GM21619 (cell line): ENCODE measurements at regions not wholly inside any gene's neighbourhood (a gene's known extent, or its start where the extent isn't known, plus 50 kb on each side); places are given as distances from the start of the nearest gene placed in this dataset.
"Not testable (repeated sequence)": the region's sequence is repeated elsewhere in the genome, so short reads cannot be mapped to it uniquely, and the experiment has no call there.

ENCODE experiments used
- ATAC-seq: cut with Tn5 transposase; IDR thresholded peaks from one replicate; pipeline ENCODE4 v1.9.1; 2021; ENCODE audit not compliant: unreplicated experiment

- ATAC-seq, result not testable (repeated sequence)
These were observed 116.5 kb upstream of the PLGLB2 start for GRCh38 chr2:87631402-87631801.

GRCh38 chr2:87633287-87633963, 114.5 kb upstream of the PLGLB2 start:
- ATAC-seq, result not testable (repeated sequence)

- not testable (repeated sequence) for ATAC-seq
These were observed 113.8 kb upstream of the PLGLB2 start for GRCh38 chr2:87634106-87634505.

- ATAC-seq, result not testable (repeated sequence)
These were observed 112.8 kb upstream of the PLGLB2 start for GRCh38 chr2:87634971-87635650.

GRCh38 chr2:87636246-87636645, 111.6 kb upstream of the PLGLB2 start:
- not testable (repeated sequence) for ATAC-seq

GRCh38 chr2:87636735-87637134, 111.2 kb upstream of the PLGLB2 start:
- not testable (repeated sequence) for ATAC-seq

GRCh38 chr2:87637249-87637990, 110.5 kb upstream of the PLGLB2 start:
- not testable (repeated sequence) for ATAC-seq

GRCh38 chr2:87638114-87638807, 109.6 kb upstream of the PLGLB2 start:
- not testable (repeated sequence) for ATAC-seq

- ATAC-seq, result not testable (repeated sequence)
These were observed 109.0 kb upstream of the PLGLB2 start for GRCh38 chr2:87638872-87639271.

GRCh38 chr2:87639801-87640440, 108.0 kb upstream of the PLGLB2 start:
- not testable (repeated sequence) for ATAC-seq

- ATAC-seq, result not testable (repeated sequence)
These were observed 106.8 kb upstream of the PLGLB2 start for GRCh38 chr2:87640961-87641563.

- ATAC-seq, result not testable (repeated sequence)
These were observed 104.7 kb upstream of the PLGLB2 start for GRCh38 chr2:87643165-87643564.

- not testable (repeated sequence) for ATAC-seq
These were observed 100.0 kb upstream of the PLGLB2 start for GRCh38 chr2:87647737-87648498.

- ATAC-seq, result not testable (repeated sequence)
These were observed 99.1 kb upstream of the PLGLB2 start for GRCh38 chr2:87648815-87649214.

GRCh38 chr2:87649871-87650270, 98.0 kb upstream of the PLGLB2 start:
- ATAC-seq, result not testable (repeated sequence)

- ATAC-seq, result not testable (repeated sequence)
These were observed 97.0 kb upstream of the PLGLB2 start for GRCh38 chr2:87650837-87651236.

GRCh38 chr2:87651589-87651988, 96.3 kb upstream of the PLGLB2 start:
- not testable (repeated sequence) for ATAC-seq

GRCh38 chr2:87653373-87653772, 94.5 kb upstream of the PLGLB2 start:
- ATAC-seq, result not testable (repeated sequence)

GRCh38 chr2:87654136-87654814, 93.6 kb upstream of the PLGLB2 start:
- ATAC-seq, result not testable (repeated sequence)
